ENCODE measurements at regions not wholly inside any gene's neighbourhood (a gene's known extent, or its start where the extent isn't known, plus 50 kb on each side); places are given as distances from the start of the nearest gene placed in this dataset.

DNA sequence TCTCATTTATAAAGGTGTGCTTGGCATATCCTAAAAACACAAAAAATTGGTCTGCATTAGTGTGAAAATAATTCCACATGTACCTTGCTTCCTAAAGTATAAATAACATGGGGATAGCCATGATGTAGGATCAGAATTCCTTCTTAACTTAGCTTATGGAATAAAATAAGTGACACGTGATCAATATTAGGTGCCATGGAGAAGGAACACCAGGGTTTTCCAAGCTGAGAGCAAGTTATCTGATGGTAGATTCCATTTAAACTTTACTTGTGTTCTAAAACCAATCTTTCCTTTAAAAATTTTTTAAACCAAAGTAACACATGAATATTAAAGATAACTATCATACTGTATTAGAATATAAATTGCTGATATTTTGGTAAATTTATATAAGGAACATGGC is 300.5 kb downstream of the ZPLD1 start:
- intact Hi-C loops (cut with micrococcal nuclease): no loop called here
- DNase-seq: no peak
- ATAC-seq: no peak

- intact Hi-C loops (cut with micrococcal nuclease): no loop called here
- ATAC-seq (peak; percentile 93), DNase-seq (peak; percentile 73)
Measured at GRCh38 chr3:102736288-102736974, 301.6 kb downstream of the ZPLD1 start.

GRCh38 chr3:102736975-102737304 is 302.1 kb downstream of the ZPLD1 start:
- intact Hi-C loops (cut with micrococcal nuclease): no loop called here
- peak; percentile 88 for ATAC-seq

DNA sequence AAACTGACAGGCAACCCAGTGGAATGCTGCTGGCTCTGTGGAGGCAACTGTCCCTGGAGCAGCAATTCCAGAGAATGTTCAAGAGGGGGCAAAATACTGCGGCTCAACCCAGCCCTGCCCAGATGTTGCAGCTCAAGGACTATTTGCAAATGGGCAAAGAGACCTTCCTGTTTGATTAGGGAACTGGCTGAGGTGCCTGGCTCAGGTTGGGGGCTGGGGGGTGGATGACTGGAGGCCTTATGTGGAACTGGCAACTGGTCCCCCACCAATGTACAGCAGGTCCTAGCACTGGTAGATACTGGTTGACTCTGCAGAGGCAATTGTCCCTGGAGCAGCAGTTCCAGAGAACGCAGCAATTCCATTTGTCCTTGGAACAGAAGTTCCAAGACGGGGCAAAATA is 302.5 kb downstream of the ZPLD1 start:
- DNase-seq: no peak
- peak; percentile 22 for ATAC-seq
- intact Hi-C loops (cut with micrococcal nuclease): no loop called here

More at GRCh38 chr3:102736975-102737304, 302.1 kb downstream of the ZPLD1 start:
- peak; percentile 62 for DNase-seq

DNA sequence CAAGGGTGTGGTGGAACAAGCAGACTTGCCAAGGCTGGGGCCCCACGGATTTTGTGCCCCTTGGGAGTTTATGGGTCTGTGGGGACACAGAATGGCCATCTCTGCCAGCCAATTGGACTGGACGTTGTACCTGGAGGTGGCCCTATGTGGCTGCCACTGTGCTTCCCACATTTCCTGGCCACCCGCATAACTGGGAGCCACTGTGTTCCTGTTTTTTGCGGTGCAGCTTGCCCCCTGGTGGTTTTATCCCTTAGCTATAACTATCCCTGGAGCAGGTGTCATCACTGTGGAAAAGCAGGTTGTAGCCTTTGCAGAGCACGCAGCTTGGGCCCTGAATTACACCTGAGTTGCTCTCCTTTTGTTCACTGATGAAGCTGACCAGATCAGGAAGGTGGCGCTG is 306.3 kb downstream of the ZPLD1 start:
- ATAC-seq: peak; percentile 24
- intact Hi-C loops (cut with micrococcal nuclease): no loop called here
- DNase-seq: peak; percentile 33

GRCh38 chr3:102741694-102742093 is 306.9 kb downstream of the ZPLD1 start:
- no peak for ATAC-seq
- DNase-seq: no peak
- intact Hi-C loops (cut with micrococcal nuclease): no loop called here

DNA sequence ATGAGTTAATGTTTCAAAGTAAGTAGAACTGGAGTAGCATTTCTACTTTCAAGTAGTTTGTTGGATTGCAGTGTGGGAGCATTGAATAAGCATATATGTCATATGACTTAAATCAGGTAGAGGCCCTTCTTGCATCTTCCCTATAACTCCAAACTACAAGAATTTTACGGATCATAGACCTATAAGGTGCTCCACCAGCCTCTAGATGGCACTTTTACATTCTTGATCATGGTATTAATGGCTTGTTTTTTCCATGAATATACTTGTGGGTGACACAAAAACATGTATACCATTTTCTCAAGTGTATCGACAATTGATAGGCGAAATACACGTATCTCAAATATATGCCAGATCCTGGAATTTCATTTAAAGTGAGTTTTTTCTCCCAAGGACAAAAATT is 311.1 kb downstream of the ZPLD1 start:
- intact Hi-C loops (cut with micrococcal nuclease): no loop called here
- ATAC-seq (no peak), DNase-seq (no peak)

DNA sequence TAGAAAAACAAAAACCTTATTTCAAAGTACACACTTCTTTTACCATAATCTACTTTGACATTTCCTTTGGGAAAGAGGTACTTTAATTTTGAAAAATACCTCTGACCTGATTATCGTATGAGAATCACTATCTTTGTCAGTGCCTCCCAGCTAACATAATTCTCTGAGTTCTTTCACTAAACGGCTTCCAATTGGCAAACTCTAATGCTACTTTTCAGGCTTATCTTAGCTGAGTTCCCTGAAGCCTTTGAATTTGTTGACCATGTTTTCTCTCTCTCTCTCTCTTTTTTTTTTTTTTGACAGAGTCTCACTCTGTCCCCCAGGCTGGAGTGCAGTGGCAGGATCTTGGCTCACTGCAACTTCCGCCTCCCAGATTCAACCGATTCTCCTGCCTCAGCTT is 312.8 kb downstream of the ZPLD1 start:
- ATAC-seq (no peak), DNase-seq (no peak)
- intact Hi-C loops (cut with micrococcal nuclease): no loop called here

DNA sequence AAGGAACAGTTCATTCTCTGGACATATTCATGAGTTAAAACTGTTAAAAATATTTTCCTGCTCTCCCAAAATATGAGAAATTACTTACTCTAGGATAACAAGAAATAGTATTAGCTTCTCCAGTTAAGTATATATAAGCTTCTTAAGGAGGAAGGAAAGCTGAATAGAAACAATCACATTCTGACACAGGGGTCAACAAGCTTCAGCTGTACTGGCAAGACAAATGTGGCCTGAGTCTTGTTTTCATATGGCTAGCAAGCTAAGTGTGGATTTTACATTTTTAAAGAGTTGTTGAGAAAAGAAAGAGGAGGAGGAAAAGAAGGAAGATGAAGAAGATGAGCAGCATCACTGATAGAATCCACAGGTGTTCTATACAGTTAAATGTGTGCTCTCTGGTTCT is 313.8 kb downstream of the ZPLD1 start:
- no peak for DNase-seq
- intact Hi-C loops (cut with micrococcal nuclease): no loop called here
- no peak for ATAC-seq

GRCh38 chr3:102750322-102750721 is 315.5 kb downstream of the ZPLD1 start:
- DNase-seq: no peak
- intact Hi-C loops (cut with micrococcal nuclease): no loop called here

GRCh38 chr3:102753901-102754300 is 319.1 kb downstream of the ZPLD1 start:
- no peak for ATAC-seq
- DNase-seq: no peak
- intact Hi-C loops (cut with micrococcal nuclease): no loop called here

More at GRCh38 chr3:102750322-102750721, 315.5 kb downstream of the ZPLD1 start:
- no peak for ATAC-seq

GRCh38 chr3:102756706-102757105 is 321.9 kb downstream of the ZPLD1 start:
- no peak for DNase-seq
- no peak for ATAC-seq
- intact Hi-C loops (cut with micrococcal nuclease): no loop called here

GRCh38 chr3:102757950-102758349 is 323.1 kb downstream of the ZPLD1 start:
- intact Hi-C loops (cut with micrococcal nuclease): no loop called here
- DNase-seq (no peak), ATAC-seq (no peak)

DNA sequence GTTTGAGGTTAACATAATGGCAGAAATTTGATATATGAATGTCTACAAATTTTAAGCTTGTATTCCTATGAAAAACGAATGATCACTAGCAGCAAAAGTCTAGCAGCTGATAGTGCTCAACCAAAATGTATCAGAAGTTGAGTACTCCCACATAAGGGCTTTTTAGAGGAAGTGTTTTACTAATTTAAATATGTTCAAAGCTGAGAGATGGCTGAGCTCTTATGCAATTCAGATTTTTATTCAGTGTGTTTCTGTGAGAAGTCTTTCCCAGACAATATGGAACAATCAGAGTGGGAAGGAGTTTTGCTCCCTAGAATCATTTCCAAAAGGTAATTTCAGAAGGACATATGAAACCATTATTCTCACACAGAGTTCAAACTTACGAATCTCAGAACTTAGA is 327.0 kb downstream of the ZPLD1 start:
- ATAC-seq (no peak), DNase-seq (no peak)
- intact Hi-C loops (cut with micrococcal nuclease): no loop called here

GRCh38 chr3:102790747-102791325 is 356.0 kb downstream of the ZPLD1 start:
- DNase-seq: no peak
- no peak for ATAC-seq
- intact Hi-C loops (cut with micrococcal nuclease): no loop called here

DNA sequence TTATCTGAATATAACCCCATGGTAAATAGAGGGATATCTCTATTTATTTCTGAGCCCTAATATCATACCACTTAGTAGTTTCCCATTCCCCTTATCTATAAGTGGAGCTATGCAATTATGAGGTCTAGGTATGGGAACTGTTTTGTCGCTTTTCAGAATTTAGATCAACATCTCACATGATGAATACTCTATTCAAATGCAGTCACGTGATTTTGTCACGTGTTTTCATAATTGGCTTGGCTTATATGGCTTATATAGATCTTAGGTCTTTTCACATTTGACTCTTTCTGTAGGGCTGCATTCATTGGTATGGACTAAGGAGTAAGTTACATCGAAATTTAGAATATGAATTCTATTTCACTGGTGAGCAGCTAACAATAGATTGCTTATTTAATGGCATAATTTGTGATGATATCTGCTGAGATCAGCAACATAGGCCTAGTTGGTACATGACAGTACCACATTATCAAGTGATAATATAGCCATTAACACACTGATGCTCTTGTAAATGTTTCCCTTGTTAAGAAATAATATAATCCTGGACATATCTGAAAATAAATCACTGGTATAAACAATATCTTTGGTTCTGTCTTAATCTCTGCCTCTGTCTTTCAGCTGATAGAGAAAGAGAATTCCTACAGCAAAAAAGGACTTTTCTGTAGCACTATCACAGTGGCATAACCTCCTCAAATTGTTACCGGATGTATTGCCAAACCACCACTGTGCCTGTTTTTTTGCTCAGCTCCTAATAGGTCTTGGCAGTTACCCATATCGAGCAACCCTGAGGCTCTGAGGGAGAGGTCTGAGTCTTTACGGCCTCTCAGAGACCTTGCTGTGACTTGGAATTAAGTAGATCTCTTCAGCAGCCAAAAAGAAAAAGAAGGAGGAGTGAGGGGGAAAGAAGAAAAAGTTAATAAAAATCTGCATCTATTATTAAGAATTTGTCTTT is 357.1 kb downstream of the ZPLD1 start:
- intact Hi-C loops (cut with micrococcal nuclease): no loop called here
- DNase-seq: no peak

DNA sequence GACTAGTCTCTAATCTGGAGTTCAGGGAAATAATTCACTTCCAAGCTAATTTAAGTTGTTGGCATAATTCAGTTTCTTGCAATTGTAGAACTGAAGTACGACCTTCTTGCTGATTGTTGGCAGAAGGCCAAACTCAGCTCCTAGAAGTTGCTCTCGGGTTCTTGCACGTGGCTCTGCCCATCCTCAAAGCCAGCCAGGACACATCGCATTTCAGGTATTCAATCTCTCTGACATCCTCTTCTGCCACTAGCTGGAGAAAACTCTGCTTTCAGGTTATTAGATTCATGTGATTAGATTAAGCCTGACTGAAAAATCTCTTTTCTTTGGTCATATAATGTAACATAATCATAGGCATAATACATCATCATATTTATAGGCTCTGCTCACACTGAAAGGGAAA is 362.0 kb downstream of the ZPLD1 start:
- intact Hi-C loops (cut with micrococcal nuclease): no loop called here
- ATAC-seq: no peak

More for the DNA sequence above, 357.1 kb downstream of the ZPLD1 start:
- no peak for ATAC-seq

DNA sequence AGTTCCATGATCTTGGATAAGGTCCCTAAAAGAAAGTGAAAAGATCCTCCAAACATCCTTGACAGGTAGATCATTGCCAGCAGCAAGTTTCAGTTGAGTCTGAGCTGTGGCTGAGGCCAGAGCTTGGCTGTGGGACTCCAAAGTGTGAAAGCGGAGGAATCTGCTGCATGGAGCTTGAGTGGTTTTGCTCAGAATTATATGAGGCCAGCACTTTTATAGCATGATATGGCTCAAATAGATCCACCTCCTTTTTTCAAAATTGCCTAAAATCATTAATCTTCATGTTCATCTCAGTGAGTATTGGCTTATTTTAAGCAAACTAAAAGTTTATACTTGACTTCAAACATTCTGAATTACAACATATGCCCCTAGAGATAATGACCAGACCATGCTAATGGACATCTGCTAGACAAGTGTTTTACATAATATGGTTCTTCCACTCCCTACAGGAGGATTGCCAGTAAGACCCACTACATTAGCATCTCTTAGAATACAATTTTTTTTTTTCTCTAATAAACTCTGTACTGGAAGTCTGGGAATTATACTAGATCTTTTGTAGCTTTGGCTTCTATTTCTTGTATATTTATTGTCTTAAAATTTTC is 368.1 kb downstream of the ZPLD1 start:
- no peak for DNase-seq
- intact Hi-C loops (cut with micrococcal nuclease): no loop called here
- no peak for ATAC-seq

More for the DNA sequence above, 362.0 kb downstream of the ZPLD1 start:
- no peak for DNase-seq

GRCh38 chr3:102810937-102811336 is 376.1 kb downstream of the ZPLD1 start:
- ATAC-seq (no peak), DNase-seq (no peak)
- intact Hi-C loops (cut with micrococcal nuclease): no loop called here

DNA sequence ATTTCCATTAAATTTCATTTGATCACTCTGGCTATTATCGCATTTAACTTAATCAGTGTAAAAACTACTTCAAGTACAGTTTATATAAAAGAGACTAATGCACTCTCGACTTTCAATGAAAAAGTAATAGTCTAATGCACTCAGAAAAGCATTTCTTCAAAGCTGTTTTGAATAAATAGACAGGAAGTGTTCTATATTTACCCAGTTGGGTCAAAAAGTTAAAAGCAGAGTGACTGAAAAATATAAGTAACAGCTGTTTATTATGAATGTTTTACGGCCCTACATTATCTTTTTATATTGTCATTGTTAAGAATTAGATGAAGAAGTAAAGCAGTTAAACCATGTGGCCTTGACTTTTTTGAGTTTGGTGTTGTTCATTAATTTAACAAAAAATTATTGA is 391.8 kb downstream of the ZPLD1 start:
- ATAC-seq: no peak
- intact Hi-C loops (cut with micrococcal nuclease): no loop called here
- DNase-seq: no peak

Data from left ventricle myocardium superior (tissue), 1 donor.